Adrenal gland (tissue), 9 donors: ENCODE measurements at regions not wholly inside any gene's neighbourhood (a gene's known extent, or its start where the extent isn't known, plus 50 kb on each side); places are given as distances from the start of the nearest gene placed in this dataset.
A peak's percentile ranks its signal among the peaks of the same experiment; 100 is the strongest.

Experiments
- DNase-seq, 7 donors: peaks; one replicate each; pipeline ENCODE4 v3.0.0-alpha.2; 2019 to 2020
- H3K27ac ChIP-seq, 5 donors: fragments of 200-600 bp; sonication (generic) in 4 of 5; 1 replicate in 3 of 5; 2 replicates in 2 of 5; pipeline versions ENCODE4 v1.5.1 to v1.8.0; 2016 to 2020; ENCODE audit warnings: mild to moderate bottlenecking in 1 of 5
- H3K27me3 ChIP-seq: fragments of 200-600 bp; 2 replicates; pipeline ENCODE4 v1.8.0; 2021
- H3K36me3 ChIP-seq, 2 donors: fragments of 200-600 bp; replicated peaks in 1 of 2; 1 replicate in 1 of 2; 2 replicates in 1 of 2; pipeline versions ENCODE4 v1.5.1 to v1.8.0; 2018 to 2022
- H3K4me1 ChIP-seq, 2 donors: fragments of 200-600 bp; replicated peaks in 1 of 2; 1 replicate in 1 of 2; 2 replicates in 1 of 2; pipeline versions ENCODE4 v1.5.1 to v1.8.0; 2018 to 2021
- H3K4me3 ChIP-seq, 4 donors: fragments of 200-600 bp; sonication (generic) in 3 of 4; one replicate each; pipeline ENCODE4 v1.5.1; 2016 to 2018
- H3K9me3 ChIP-seq, 3 donors: fragments of 200-600 bp; sonication (generic) in 1 of 3; replicated peaks in 1 of 3; 1 replicate in 2 of 3; 2 replicates in 1 of 3; pipeline versions ENCODE4 v1.5.1 to v1.8.0; 2016 to 2021
- POLR2A ChIP-seq, 2 donors: fragments of 450-650 bp; IDR thresholded peaks; one replicate each; pipeline ENCODE4 v1.6.1; 2017; ENCODE audit warnings: antibody characterized with exemption in 2 of 2, mild to moderate bottlenecking in 2 of 2, moderate library complexity in 1 of 2
- WGBS, 4 donors: extraction: QIAGEN DNeasy Blood & Tissue Kit in 2 of 4; methylation state at CpG; one replicate each; pipeline versions ENCODE4 v1.1.5 to v1.1.7; 2013 to 2017; 5-methylcytosine and 5-hydroxymethylcytosine counted together
- intact Hi-C, 2 donors: fragments of 100-400 bp; cut with DNase I; formaldehyde crosslinking; loops; one replicate each; pipeline versions ENCODE4 v1.14.1 to v1.15.0; 2022 to 2023
- TF ChIP-seq, protein P1 (sequence below), 6 experiments: fragments of 450-650 bp in 4 of 6; fragments of 200-600 bp in 2 of 6; sonication (generic) in 1 of 6; IDR thresholded peaks; 1 replicate in 5 of 6; 2 replicates in 1 of 6; pipeline versions ENCODE4 v1.5.1 to v1.8.0; 2016 to 2021; ENCODE audit warnings: antibody characterized with exemption in 6 of 6, mild to moderate bottlenecking in 2 of 6, moderate library complexity in 1 of 6
- donor health status: healthy with polysubstance abuse.
- donor health status: Bipolar disorder and iron deficiency.
- donor health status: DM: yes; HTN: yes; CAD: no.
- donor health status: DM: no; HTN: no; CAD: no.
- donor health status: DM: no; HTN: no; CAD: no.

DNA sequence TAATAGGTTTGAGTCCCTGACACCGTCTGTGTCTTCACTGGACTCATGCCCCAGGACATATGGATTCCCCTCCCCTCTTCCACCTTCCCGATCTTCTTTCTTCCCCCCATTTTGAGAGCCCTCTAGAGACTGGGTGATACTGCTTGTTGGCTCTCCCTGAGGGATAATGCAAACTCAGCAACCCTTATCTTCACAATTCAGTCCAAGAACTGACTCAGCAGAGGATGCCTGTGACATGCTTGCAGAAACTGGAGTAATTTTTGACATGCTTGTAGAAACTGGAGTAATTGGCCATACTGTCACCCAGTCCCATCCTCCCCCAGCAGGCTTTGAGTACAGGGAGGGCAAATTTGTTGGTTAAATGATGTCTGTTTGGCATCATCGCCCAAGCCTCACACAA, 127.6 kb upstream of the CTTNBP2NL start:
- H3K9me3 ChIP-seq, result no peaks in the 10 kb centered on the region

DNA sequence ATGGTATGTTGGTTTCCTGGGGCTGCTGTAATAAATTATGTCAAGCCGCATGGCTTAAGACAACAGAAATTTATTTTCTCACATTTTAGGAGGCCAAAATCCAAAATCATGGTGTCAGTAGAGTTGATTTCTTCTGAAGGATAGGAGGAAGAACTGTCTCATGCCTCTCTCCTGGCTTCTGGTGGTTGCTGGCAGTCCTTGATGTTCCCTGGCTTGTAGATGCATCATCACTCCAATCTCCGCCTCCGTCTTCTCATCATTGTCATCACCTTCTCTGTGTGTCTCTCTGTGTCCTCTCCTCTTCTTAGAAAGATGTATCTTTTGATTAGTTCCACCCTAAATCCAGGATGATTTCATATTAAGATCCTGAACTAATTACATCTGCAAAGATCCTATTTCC, 124.7 kb upstream of the CTTNBP2NL start:
- Histone ChIP-seq H3K27ac (peak overlapping the region in 1 of 5 donors; percentile 8), H3K36me3 (no peaks in the 10 kb centered on the region), H3K4me3 (no peak overlapping the region), H3K27me3 (no peaks in the 10 kb centered on the region), H3K9me3 (no peaks in the 10 kb centered on the region), H3K4me1 (peaks cover 0 to 10% of the 10 kb centered on the region in 2 donors)
- TF ChIP-seq POLR2A (IDR thresholded peaks at IDR 0.05), result no peak
- TF ChIP-seq, protein P1, sequence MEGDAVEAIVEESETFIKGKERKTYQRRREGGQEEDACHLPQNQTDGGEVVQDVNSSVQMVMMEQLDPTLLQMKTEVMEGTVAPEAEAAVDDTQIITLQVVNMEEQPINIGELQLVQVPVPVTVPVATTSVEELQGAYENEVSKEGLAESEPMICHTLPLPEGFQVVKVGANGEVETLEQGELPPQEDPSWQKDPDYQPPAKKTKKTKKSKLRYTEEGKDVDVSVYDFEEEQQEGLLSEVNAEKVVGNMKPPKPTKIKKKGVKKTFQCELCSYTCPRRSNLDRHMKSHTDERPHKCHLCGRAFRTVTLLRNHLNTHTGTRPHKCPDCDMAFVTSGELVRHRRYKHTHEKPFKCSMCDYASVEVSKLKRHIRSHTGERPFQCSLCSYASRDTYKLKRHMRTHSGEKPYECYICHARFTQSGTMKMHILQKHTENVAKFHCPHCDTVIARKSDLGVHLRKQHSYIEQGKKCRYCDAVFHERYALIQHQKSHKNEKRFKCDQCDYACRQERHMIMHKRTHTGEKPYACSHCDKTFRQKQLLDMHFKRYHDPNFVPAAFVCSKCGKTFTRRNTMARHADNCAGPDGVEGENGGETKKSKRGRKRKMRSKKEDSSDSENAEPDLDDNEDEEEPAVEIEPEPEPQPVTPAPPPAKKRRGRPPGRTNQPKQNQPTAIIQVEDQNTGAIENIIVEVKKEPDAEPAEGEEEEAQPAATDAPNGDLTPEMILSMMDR (IDR thresholded peaks at IDR 0.05), result no peak
- DNase-seq, result no peak
- WGBS, 4 donors, result 76 to 88% (median 86%) methylated on average over 3 of the region's 3 CpGs
- intact Hi-C loops, result no loop called here

More for the DNA sequence above, 127.6 kb upstream of the CTTNBP2NL start:
- H3K4me1 ChIP-seq, result peaks cover 0 to 10% of the 10 kb centered on the region in 2 donors
- H3K36me3 ChIP-seq, result no peaks in the 10 kb centered on the region
- WGBS, 4 donors, result 69 to 74% (median 70%) methylated on average over 3 of the region's 3 CpGs
- no peaks in the 10 kb centered on the region for H3K27me3 ChIP-seq
- H3K27ac ChIP-seq, result peak overlapping the region in 2 of 5 donors; percentile 18 to 63
- DNase-seq, result no peak
- TF ChIP-seq POLR2A (IDR thresholded peaks at IDR 0.05), result no peak
- TF ChIP-seq, protein P1 (IDR thresholded peaks at IDR 0.05), result no peak
- H3K4me3 ChIP-seq, result no peak overlapping the region
- intact Hi-C loops, result no loop called here

DNA sequence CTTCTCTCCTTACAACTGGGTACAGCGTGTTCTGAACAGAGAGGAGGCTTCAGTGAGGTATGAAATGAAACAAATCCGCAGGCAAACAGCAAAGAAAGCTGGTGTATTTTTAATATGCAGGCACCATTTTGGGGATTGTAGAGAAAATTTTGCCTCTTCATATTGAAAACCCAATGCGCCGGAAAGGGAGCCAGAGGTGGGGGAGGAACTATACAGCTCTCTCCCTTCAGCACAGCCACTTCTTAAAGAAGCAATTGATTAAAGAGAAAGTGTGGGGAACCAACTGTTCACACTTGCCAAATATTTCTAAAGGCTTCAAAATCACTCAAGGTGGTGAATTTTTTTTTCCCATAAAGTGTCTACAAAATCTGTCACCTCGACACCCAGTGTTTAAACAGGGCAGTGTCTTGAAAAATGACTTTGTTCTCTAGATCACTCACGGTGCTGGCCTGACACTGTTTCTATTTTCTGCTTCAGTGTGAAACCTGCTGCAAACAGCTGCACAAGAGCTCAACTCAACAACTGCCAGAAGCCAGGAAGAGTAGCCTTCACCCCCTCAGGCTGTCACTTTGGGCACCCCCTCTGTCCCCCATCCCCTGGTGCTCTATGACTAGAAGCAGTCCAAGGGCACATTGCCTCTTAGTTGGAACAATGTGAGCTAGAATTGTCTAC, 123.8 kb upstream of the CTTNBP2NL start:
- H3K4me3 ChIP-seq, result no peak overlapping the region
- WGBS, 4 donors, result 55 to 60% (median 57%) methylated on average over 6 of the region's 6 CpGs
- TF ChIP-seq POLR2A (IDR thresholded peaks at IDR 0.05), result no peak
- TF ChIP-seq, protein P1 (IDR thresholded peaks at IDR 0.05), result no peak
- H3K36me3 ChIP-seq, result no peaks in the 10 kb centered on the region
- H3K27ac ChIP-seq, result peak overlapping the region in 1 of 5 donors; percentile 36
- peaks cover 0 to 10% of the 10 kb centered on the region in 2 donors for H3K4me1 ChIP-seq
- no peaks in the 10 kb centered on the region for H3K9me3 ChIP-seq
- intact Hi-C loops, result no loop called here
- no peaks in the 10 kb centered on the region for H3K27me3 ChIP-seq
- no peak for DNase-seq

DNA sequence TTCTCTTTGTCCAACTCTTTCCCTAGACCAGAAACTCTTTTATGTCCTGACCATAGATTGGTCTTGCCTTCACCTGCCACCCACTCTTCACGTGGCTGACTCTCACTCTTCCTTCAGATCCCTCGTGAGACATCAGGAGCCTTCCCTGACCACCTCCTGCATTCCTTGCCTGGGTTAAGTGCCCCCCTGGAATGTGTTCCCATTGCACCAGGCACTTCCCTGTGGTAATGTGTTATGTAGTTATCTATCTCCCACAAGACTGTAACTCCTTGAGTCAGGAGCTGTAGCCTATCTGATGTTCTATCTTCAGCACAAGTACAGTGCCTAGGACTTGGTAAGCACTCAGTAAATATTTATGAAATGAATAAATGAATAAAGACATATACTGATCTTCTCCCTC, 111.2 kb upstream of the CTTNBP2NL start:
- no peak for DNase-seq

More for the DNA sequence above, 111.2 kb upstream of the CTTNBP2NL start:
- Histone ChIP-seq H3K27ac (no peak overlapping the region), H3K27me3 (no peaks in the 10 kb centered on the region), H3K36me3 (no peaks in the 10 kb centered on the region), H3K4me1 (no peaks in the 10 kb centered on the region), H3K9me3 (no peaks in the 10 kb centered on the region), H3K4me3 (no peak overlapping the region)
- WGBS, 4 donors, result 39 to 64% (median 53%) methylated on average over 2 of the region's 2 CpGs
- TF ChIP-seq POLR2A (IDR thresholded peaks at IDR 0.05), result no peak
- TF ChIP-seq, protein P1 (IDR thresholded peaks at IDR 0.05), result no peak
- intact Hi-C loops, result no loop called here
